HG02840 (cell line): ENCODE measurements at regions not wholly inside any gene's neighbourhood (a gene's known extent, or its start where the extent isn't known, plus 50 kb on each side); places are given as distances from the start of the nearest gene placed in this dataset.

Experiments used
- ATAC-seq: cut with Tn5 transposase; IDR thresholded peaks from one replicate; pipeline ENCODE4 v1.9.1; 2021; ENCODE audit warnings: mild to moderate bottlenecking, moderate library complexity, moderate number of reproducible peaks; ENCODE audit not compliant: unreplicated experiment, low FRiP score

GRCh38 chr12:60114169-60114568 lies 518.3 kb downstream of the SLC16A7 start:
- ATAC-seq, result no peak

GRCh38 chr12:60119327-60119726 lies 523.5 kb downstream of the SLC16A7 start:
- ATAC-seq, result no peak

- ATAC-seq, result no peak
Measured at GRCh38 chr12:60120199-60120598, 524.4 kb downstream of the SLC16A7 start.

GRCh38 chr12:60123557-60123956 lies 527.7 kb downstream of the SLC16A7 start:
- no peak for ATAC-seq

GRCh38 chr12:60137513-60137912 lies 541.7 kb downstream of the SLC16A7 start:
- no peak for ATAC-seq

- ATAC-seq, result no peak
Measured at GRCh38 chr12:60138526-60138925, 542.7 kb downstream of the SLC16A7 start.

- ATAC-seq, result no peak
Measured at GRCh38 chr12:60144395-60144794, 548.6 kb downstream of the SLC16A7 start.

- ATAC-seq, result no peak
Measured at GRCh38 chr12:60148109-60148508, 552.3 kb downstream of the SLC16A7 start.

- no peak for ATAC-seq
Measured at GRCh38 chr12:60148831-60149230, 553.0 kb downstream of the SLC16A7 start.

- ATAC-seq, result no peak
Measured at GRCh38 chr12:60152756-60153155, 556.9 kb downstream of the SLC16A7 start.

- ATAC-seq, result no peak
Measured at GRCh38 chr12:60159761-60160160, 563.9 kb downstream of the SLC16A7 start.

- ATAC-seq, result no peak
Measured at GRCh38 chr12:60162988-60163720, 567.3 kb downstream of the SLC16A7 start.

GRCh38 chr12:60165781-60166180 lies 570.0 kb downstream of the SLC16A7 start:
- ATAC-seq, result no peak

- no peak for ATAC-seq
Measured at GRCh38 chr12:60168441-60168840, 572.6 kb downstream of the SLC16A7 start.

GRCh38 chr12:60169904-60170303 lies 574.1 kb downstream of the SLC16A7 start:
- ATAC-seq, result no peak

- ATAC-seq, result no peak
Measured at GRCh38 chr12:60172266-60173211, 576.7 kb downstream of the SLC16A7 start.

- ATAC-seq, result no peak
Measured at GRCh38 chr12:60173224-60174170, 577.7 kb downstream of the SLC16A7 start.

GRCh38 chr12:60174476-60174875 lies 578.6 kb downstream of the SLC16A7 start:
- ATAC-seq, result no peak

- ATAC-seq, result no peak
Measured at GRCh38 chr12:60174941-60175340, 579.1 kb downstream of the SLC16A7 start.

- no peak for ATAC-seq
Measured at GRCh38 chr12:60176891-60177290, 581.1 kb downstream of the SLC16A7 start.
